PC-9 (cell line): ENCODE measurements at regions not wholly inside any gene's neighbourhood (a gene's known extent, or its start where the extent isn't known, plus 50 kb on each side); places are given as distances from the start of the nearest gene placed in this dataset.
A peak's percentile ranks its signal among the peaks of the same experiment; 100 is the strongest.

Experiments used
- BruUV-seq: library from RNA; stranded (reverse); fragments of 400-500 nt; replicated peaks from 2 replicates; lab custom pipeline; 2021; lab: Mats Ljungman, UMichigan
- CTCF ChIA-PET: fragments of 300-600 bp; sonication (Branson Sonifier 250); formaldehyde crosslinking; loops from one replicate; lab custom pipeline; 2022; ENCODE audit warnings: antibody characterized with exemption; lab: Charles Lee
- POLR2A ChIA-PET: fragments of 300-600 bp; sonication (Branson Sonifier 250); formaldehyde crosslinking; loops from one replicate; lab custom pipeline; 2022; ENCODE audit warnings: antibody characterized with exemption; ENCODE audit not compliant: unreplicated experiment; lab: Charles Lee
- DNase-seq, 2 experiments: peaks; one replicate each; pipeline versions ENCODE4 v3.0.0 to v3.0.0-alpha.2; 2015 to 2022; ENCODE audit warnings: mixed read lengths in 1 of 2
- H2AFZ ChIP-seq: fragments of 200-600 bp; sonication (generic); 2 replicates; pipeline ENCODE4 v1.8.1; 2017; ENCODE audit warnings: antibody characterized with exemption
- H3F3A ChIP-seq: fragments of 200-600 bp; sonication (generic); 2 replicates; pipeline ENCODE4 v1.8.1; 2017; ENCODE audit warnings: antibody characterized with exemption, mild to moderate bottlenecking, low read depth; ENCODE audit not compliant: insufficient read depth
- H3K27ac ChIP-seq: fragments of 200-600 bp; sonication (generic); 2 replicates; pipeline ENCODE4 v1.6.1; 2016; ENCODE audit warnings: mixed run types
- H3K27me3 ChIP-seq: fragments of 200-600 bp; sonication (generic); 2 replicates; pipeline ENCODE4 v1.6.1; 2016; ENCODE audit warnings: low read depth, mixed run types; ENCODE audit not compliant: insufficient read depth
- H3K36me3 ChIP-seq: fragments of 200-600 bp; sonication (generic); 2 replicates; pipeline ENCODE4 v1.6.1; 2016; ENCODE audit warnings: low read depth, mixed run types
- H3K4me1 ChIP-seq: fragments of 200-600 bp; sonication (generic); replicated peaks from 2 replicates; pipeline ENCODE4 v1.6.1; 2016; ENCODE audit warnings: mixed run types; ENCODE audit not compliant: insufficient read depth
- H3K4me2 ChIP-seq: fragments of 200-600 bp; sonication (generic); 2 replicates; pipeline ENCODE4 v1.6.1; 2017; ENCODE audit warnings: mixed run types
- H3K4me3 ChIP-seq: fragments of 200-600 bp; sonication (generic); 2 replicates; pipeline ENCODE4 v1.6.1; 2016; ENCODE audit warnings: mixed run types
- H3K79me2 ChIP-seq: fragments of 200-600 bp; sonication (generic); 2 replicates; pipeline ENCODE4 v1.6.1; 2017; ENCODE audit warnings: low read depth, mixed run types
- H3K9me2 ChIP-seq: fragments of 200-600 bp; sonication (generic); 2 replicates; pipeline ENCODE4 v1.8.1; 2017; ENCODE audit warnings: mild to moderate bottlenecking; ENCODE audit not compliant: insufficient read depth
- H3K9me3 ChIP-seq: fragments of 200-600 bp; sonication (generic); 2 replicates; pipeline ENCODE4 v1.8.1; 2016; ENCODE audit warnings: low read depth; ENCODE audit not compliant: insufficient read depth
- H4K20me1 ChIP-seq: fragments of 200-600 bp; sonication (generic); 2 replicates; pipeline ENCODE4 v1.8.1; 2017; ENCODE audit not compliant: insufficient read depth
- EZH2 ChIP-seq: fragments of 200-600 bp; sonication (generic); IDR thresholded peaks from 2 replicates; pipeline ENCODE4 v1.8.0; 2017; ENCODE audit warnings: antibody characterized with exemption, low read depth
- intact Hi-C: fragments of 100-400 bp; cut with micrococcal nuclease; formaldehyde crosslinking; loops from one replicate; pipeline ENCODE4 v1.10.0; 2022; ENCODE audit not compliant: unreplicated experiment
- TF ChIP-seq, protein P1 (sequence below): fragments of 200-600 bp; sonication (generic); conservative IDR thresholded peaks from 2 replicates; pipeline ENCODE4 v1.6.1; 2017; ENCODE audit warnings: mixed run types, antibody characterized with exemption, mild to moderate bottlenecking, moderate library complexity

DNA sequence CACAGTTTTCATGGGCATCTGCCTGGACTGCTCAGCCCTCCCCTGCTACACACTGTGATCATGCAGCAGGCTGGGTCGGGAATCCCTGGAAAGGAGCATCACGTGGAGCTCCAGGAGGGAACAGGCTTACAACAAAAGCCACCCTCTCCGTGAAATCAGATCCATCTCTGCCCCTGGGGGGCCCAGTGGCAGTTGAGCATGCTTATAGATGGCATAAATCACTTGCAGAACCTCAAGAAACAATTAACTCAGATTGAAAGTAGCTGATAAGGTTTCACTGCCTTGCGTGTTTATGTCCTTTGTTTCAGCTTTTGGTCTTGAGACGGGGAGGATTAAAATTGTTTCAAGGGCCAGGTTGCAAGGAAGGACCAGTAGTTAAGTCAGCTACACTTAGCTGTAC, 354.8 kb upstream of the MEIS1 start:
- no TSS peak for BruUV-seq
- Histone ChIP-seq H3K27me3 (peaks cover 14% of the 10 kb centered on the region; the same call in 1 of the 2 replicates), H3K4me2 (no peak overlapping the region), H3K36me3 (no peaks in the 10 kb centered on the region), H4K20me1 (no peaks in the 10 kb centered on the region), H3K4me3 (no peak overlapping the region), H3F3A (no peaks in the 10 kb centered on the region), H3K4me1 (no peaks in the 10 kb centered on the region), H3K9me3 (no peaks in the 10 kb centered on the region), H3K27ac (no peak overlapping the region), H3K9me2 (no peaks in the 10 kb centered on the region), H3K79me2 (no peaks in the 10 kb centered on the region), H2AFZ (no peak overlapping the region)
- DNase-seq, result no peak
- no peak for TF ChIP-seq EZH2
- TF ChIP-seq, protein P1, sequence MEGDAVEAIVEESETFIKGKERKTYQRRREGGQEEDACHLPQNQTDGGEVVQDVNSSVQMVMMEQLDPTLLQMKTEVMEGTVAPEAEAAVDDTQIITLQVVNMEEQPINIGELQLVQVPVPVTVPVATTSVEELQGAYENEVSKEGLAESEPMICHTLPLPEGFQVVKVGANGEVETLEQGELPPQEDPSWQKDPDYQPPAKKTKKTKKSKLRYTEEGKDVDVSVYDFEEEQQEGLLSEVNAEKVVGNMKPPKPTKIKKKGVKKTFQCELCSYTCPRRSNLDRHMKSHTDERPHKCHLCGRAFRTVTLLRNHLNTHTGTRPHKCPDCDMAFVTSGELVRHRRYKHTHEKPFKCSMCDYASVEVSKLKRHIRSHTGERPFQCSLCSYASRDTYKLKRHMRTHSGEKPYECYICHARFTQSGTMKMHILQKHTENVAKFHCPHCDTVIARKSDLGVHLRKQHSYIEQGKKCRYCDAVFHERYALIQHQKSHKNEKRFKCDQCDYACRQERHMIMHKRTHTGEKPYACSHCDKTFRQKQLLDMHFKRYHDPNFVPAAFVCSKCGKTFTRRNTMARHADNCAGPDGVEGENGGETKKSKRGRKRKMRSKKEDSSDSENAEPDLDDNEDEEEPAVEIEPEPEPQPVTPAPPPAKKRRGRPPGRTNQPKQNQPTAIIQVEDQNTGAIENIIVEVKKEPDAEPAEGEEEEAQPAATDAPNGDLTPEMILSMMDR, result no peak
- POLR2A ChIA-PET, result no interaction called here
- CTCF ChIA-PET, result no interaction called here
- intact Hi-C loops, result no loop called here

DNA sequence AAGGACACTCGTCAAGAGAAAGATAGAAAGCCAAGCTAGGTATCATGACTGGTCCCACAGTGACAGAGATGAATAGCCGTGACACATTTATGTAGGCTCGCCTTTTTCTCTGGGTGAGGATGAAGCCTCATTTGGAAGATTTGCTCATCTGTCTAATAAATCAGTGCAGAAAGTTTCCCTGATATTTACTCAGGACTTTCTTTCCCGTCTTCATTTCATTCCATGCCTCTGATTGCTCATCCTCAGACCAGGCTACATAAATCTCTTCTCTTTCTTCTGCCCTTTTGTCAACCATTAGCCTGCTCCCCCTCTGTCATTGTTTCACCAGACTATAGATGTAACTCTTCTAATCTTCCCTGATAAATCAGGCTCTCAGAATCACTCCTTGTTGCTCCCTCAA, 361.8 kb upstream of the MEIS1 start:
- intact Hi-C loops, result no loop called here
- no peaks in the 10 kb centered on the region for H3K27me3 ChIP-seq

DNA sequence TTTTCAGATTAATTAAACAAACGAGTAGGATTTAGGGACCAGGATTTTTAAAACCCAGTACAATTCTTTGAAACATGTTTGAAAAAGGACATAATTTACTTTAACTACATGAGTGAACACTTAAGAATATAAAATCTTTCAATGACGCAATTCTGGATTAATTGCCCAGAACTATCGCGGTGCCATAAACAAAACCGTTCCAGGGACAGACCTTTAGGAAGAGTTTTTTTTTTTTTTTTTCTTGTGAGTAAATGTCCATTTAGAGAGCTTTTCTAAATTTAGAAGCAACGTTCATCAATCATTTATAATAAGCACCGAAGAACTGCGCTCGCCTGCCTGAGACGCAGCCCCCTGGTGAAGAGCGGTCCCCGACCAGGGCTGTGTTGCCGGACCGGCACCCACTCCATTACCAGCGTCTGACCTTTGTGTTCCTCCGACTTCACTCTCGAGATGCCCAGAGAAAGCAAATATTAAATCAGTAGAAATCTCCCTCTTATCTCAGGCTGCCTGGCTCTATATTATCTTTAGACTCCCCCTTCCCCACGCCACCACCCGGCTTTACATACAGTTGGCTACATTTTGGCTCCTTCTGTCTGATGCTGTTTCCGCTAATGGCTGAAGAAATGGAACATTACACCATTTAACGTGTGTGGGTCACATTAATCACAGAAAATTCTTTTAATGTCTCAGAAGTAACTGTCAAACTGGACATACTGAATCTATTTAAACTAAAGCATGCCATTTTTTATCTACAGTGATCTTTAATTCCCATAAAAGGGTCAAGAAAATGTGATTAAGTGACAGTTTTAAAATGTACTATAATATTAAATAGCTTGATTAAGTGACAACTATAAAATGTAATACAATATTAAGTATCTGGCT, 364.0 kb upstream of the MEIS1 start:
- H3K4me1 ChIP-seq, result no peaks in the 10 kb centered on the region
- no peak for DNase-seq
- H3K27ac ChIP-seq, result no peak overlapping the region
- no TSS peak for BruUV-seq
- no peaks in the 10 kb centered on the region for H3K27me3 ChIP-seq
- no peaks in the 10 kb centered on the region for H3K79me2 ChIP-seq
- ChIA-PET POLR2A (no interaction called here), CTCF (no interaction called here)
- H3K4me2 ChIP-seq, result no peak overlapping the region
- no peaks in the 10 kb centered on the region for H3K9me2 ChIP-seq
- TF ChIP-seq, protein P1, result no peak
- TF ChIP-seq EZH2, result no peak
- H2AFZ ChIP-seq, result no peak overlapping the region
- no peaks in the 10 kb centered on the region for H3K36me3 ChIP-seq
- intact Hi-C loops, result no loop called here
- H3K4me3 ChIP-seq, result no peak overlapping the region
- no peaks in the 10 kb centered on the region for H3K9me3 ChIP-seq
- no peaks in the 10 kb centered on the region for H4K20me1 ChIP-seq
- H3F3A ChIP-seq, result no peaks in the 10 kb centered on the region

More for the DNA sequence above, 361.8 kb upstream of the MEIS1 start:
- Histone ChIP-seq H3K4me3 (no peak overlapping the region), H3F3A (no peaks in the 10 kb centered on the region), H3K4me1 (no peaks in the 10 kb centered on the region), H2AFZ (0 out of 2 replicates have a peak overlapping the region, but pooled peaks have one; percentile 23), H3K9me2 (no peaks in the 10 kb centered on the region), H3K4me2 (no peak overlapping the region), H4K20me1 (no peaks in the 10 kb centered on the region), H3K36me3 (no peaks in the 10 kb centered on the region), H3K9me3 (no peaks in the 10 kb centered on the region), H3K27ac (no peak overlapping the region), H3K79me2 (no peaks in the 10 kb centered on the region)
- CTCF ChIA-PET, result no interaction called here
- no TSS peak for BruUV-seq
- TF ChIP-seq, protein P1, result no peak
- no peak for TF ChIP-seq EZH2
- DNase-seq, result no peak
- POLR2A ChIA-PET, result no interaction called here
